Activated T-helper 1 cell treated with Interleukin-2 at 50 U/mL for 16 hours (primary cell): ENCODE measurements at regions not wholly inside any gene's neighbourhood (a gene's known extent, or its start where the extent isn't known, plus 50 kb on each side); places are given as distances from the start of the nearest gene placed in this dataset.
"Not testable (repeated sequence)": the region's sequence is repeated elsewhere in the genome, so short reads cannot be mapped to it uniquely, and the experiment has no call there.

ENCODE experiments used
- DNase-seq: peaks from one replicate; pipeline ENCODE4 v3.0.0-alpha.2; 2020; ENCODE audit warnings: low read depth

DNA sequence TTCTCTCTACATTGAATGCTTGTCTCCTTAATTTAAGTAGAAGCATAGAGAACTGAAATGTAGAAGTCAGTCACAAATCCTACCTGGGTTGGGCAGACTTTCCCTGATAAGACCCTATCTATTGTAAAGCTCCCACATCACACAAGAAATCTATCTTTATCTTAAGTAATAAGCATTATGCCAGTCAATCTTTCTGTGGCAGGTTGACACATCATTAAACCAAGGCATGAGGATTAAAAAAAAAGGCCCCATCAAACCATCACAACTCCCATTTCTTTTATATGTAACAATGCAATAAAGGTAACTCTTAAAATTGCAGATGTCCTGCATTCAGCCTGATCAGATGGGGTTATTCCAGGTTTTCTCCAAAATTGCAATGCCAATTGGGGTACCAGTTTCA, 311.8 kb downstream of the TOX3 start:
- no peak for DNase-seq

DNA sequence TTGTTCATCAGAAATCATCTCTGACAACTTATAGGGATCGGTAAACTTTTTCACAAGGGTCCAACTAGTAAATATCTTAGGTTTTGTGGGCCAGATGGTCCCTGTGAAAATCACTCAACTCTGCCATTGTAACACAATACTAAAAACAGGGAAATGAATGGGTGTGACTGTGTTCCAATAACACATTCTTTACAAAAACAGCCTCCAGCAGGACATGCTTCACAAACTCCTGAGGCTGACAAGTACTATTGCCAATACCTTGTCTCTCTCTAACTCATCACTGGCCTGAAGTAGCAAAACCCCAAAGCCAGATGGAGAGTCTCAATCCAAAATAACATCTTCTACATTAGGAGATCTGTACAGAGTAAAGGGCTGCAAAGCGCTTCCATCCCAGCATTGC, 312.3 kb downstream of the TOX3 start:
- no peak for DNase-seq

DNA sequence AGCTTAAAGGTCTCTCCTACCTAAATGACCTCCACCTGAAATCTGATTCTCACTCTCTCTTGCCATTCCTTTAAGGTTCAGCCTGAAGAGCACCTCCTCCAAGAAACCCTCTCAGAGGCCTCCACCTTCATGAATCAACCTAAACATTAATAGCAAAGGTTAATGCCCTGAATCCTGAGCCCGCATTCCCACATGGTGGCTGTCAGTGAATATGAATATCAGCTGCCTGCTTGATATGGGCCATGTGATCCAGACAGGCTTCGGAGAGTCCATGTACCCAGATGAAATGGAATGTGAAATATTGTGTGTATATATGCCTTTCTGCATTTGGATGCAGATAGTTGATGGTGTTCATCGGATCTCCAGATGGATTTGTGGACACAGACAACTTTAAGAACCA, 317.5 kb downstream of the TOX3 start:
- DNase-seq: no peak

DNA sequence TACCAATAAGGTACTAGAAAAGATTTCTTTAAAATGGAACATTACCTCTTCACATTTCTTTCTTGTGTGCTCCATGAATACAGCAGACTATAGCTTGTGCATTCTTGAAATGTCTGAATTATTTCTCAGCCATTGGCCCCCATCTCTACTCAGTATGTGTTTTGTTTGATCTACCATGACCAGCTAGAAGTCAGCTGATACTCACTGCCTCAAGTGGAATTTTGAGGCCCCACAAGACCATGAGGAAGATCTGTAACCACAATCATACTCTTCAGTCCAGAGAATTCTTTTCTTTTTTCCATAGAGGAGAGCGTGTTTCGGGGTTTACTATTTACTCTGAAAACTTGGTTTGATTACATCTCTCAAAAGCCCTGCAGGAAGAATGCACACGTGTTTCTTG, 319.1 kb downstream of the TOX3 start:
- no peak for DNase-seq

DNA sequence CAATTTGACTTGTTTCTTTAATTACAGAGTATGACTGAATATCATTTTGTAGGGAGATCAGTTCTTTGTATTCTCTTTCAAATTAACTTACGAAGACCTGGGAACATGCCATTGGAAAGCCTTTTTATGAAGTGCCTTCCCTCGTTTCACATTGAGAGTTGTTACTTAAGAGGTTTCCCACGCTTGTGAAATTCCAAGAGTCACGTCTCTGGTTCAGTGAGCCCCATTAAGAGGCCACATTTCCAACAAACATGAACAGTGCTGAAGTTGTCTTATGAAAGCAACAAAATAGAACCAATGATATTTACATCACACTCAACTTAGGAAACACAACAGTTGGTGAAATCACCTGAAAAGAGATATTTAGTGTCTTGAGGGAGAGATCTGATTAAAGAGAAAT, 334.1 kb downstream of the TOX3 start:
- DNase-seq: no peak

DNA sequence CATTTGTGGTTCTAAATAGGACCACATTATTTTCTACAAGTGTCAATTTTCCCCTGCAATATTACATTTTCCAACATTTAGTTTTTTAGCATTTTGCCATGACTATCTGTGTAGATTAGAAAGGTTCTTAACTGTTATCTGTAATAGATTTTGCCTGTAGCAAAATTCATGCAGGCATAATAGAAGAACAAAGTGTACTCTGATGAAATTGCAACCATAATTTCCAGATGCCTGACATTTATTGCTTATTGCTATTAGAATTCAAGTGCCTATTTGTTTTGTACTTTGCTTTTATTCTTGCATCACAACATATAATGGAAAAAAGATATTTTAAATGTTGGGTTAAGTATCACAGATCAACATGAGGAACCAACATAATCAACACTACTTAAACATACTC, 337.7 kb downstream of the TOX3 start:
- DNase-seq: no peak

DNA sequence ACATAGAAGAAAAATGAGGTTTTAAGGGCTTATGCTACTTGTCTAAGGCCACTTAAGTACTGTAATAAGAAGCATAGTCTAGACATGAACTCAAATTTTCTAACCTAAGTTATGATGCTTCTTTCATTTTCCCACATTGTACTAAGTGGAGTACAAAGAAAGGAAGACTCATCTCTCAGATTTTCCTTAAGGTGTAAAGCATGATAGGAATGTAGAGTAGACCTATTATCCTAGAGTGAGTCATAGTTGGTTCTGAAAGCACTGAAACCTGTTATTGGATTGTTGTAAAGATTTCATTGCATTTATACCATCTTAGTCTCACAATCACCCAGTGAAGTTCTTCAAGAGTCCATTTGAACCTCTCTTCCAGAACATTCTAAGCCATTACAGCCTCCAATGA, 343.8 kb downstream of the TOX3 start:
- no peak for DNase-seq

DNA sequence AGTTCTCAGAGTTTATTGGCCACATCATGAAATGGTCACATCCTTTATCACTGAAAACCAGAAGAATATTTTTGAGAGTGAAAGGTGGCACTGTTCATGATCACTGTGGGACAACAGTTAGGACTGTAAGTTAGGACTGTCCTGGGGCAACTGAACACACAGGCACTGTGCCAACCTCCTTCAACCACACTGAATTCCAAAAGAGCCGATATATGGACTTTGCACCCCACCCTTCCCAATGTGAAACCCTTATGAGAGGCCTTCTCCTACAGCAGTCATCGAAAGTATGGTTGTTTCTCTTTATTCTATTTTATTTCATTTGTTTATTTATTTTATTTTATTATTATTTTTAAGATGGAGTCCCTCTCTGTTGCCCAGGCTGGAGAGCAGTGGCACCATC, 353.5 kb downstream of the TOX3 start:
- no peak for DNase-seq

DNA sequence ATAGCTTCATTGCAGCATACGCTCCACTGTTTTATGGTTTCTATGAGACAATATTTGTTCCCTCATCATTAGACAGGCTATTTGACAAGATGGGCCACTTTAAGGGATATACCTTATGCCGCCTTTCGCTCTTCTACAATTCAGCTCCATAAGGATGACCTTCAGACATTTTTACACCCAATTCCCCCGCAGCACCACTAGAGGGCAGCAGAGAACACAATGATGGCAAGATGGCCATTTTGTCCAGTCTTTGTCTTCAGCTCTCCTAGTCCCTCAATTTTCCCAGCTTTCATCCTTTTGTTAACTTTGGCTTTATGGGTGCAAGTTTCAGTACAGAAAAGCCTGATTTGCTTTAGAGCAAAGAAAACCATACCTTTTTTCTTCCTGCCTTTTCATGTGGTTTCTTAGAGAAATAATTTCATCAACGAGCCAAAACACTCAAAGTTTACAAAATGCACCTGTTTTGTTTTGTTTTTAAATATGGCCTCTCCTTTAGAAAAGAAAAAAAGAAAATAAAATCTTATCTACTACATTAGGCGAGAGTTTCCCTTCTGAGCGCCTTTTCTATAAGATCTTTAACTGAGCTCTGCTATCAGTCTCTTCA, 355.3 kb downstream of the TOX3 start:
- peak; percentile 10 for DNase-seq

DNA sequence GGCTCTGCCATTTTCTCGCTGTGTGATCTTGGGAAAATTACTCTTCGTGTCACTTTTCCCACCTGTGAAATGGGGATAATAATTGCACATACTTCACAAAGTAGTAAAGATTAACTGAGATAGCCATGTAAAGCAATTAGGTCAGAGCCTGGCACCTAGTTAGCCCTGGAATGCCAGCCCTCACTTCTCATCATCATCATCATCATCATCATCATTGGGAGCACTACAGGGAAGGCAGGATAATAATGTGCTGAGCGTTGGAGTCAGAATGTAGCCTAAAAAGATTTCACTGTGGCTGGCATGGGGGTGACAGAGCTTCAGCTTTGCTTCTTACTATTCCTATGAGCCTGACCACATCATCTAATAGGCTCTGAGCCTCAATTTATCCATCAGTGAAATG, 362.6 kb downstream of the TOX3 start:
- DNase-seq: no peak

DNA sequence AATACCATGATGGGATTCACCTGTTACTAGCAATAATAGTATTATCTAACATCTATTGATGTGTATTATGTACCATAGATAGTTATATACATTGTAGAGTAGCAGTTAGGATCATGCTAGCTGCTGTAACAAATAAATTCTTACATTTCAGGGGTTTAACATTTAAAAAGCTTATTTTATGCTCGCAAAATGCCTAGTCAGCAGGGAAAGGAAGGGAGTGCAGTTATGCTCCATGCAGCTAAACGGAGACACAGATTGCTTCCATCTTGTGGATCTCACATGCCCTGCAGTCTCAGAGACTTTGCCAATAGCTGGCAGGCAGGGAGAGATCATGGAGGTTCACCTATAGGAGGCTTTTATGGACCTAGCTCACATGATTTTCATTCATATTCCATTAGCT, 364.1 kb downstream of the TOX3 start:
- no peak for DNase-seq

DNA sequence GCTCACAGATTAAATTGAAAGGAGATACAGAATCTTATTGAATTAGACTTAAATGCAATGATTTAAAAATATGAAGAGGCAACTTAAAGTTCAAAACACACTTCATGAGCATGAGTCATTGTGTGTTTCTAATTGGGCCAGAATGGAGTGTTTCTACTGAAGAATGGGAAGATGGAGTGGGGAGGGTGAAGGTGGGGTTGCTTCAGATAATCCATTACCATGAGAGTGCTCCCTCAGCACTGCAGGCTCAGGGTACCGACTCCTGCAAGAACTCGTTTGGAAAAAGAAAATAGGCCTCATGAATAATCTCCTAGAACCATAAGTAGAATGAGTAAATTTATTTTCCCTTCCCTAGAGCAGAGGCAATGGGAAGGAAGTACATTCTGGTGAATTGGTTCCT, 372.8 kb downstream of the TOX3 start:
- no peak for DNase-seq

DNA sequence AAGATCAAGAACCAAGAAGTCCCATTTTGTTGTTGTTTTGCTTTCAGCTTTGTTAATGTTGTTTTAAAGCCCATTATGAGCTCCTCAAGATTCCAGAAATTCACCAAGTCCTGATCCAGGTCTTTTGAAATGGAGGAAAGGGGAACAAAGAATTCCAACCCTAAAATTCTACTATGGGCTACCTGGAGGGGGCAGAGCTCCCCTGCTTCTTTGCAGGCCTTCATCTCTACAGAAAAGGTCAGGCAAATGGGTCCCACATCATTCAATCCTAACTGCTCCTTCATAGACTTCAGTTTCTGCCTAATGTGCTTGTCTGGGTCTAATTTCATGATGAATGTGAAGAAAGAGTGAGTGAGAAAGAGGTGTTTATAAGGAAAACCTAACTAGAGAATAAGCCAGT, 375.5 kb downstream of the TOX3 start:
- no peak for DNase-seq

DNA sequence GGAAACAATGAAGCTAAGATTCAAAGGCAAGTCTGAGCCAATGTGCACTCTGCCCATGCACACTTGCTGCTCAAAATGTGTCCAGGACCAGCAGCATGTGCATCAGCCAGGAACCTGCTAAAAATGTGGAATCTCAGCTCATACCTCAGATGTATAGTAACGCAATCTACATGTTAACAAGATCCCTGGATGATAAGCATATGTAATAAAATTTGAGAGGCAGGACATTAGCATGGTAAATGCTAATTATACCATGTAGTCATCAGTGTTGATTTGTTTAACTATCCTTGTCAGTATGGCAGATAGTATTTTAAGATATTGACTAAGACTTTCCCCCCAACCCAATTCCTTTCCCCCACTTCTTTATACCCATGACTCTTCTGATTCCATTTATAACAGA, 379.6 kb downstream of the TOX3 start:
- DNase-seq: no peak

DNA sequence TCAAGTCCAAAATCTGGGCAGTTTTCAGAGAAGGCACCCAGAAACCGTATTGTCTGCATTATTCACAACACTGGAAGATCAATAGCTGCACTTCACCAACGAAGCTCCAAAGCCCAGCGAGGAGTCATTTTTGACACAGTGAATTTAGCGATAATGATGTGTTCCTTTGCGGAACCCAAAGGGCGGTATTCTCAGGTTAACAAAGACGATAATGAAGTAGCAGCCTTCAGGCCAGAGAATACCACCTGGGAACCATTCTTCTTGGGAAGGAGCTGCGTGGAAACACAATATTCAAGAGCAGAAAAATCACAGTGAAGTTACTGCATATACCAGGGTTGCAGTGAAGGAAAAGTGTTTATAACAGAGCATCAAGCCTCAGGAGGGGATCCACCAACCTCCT, 381.0 kb downstream of the TOX3 start:
- DNase-seq: no peak

DNA sequence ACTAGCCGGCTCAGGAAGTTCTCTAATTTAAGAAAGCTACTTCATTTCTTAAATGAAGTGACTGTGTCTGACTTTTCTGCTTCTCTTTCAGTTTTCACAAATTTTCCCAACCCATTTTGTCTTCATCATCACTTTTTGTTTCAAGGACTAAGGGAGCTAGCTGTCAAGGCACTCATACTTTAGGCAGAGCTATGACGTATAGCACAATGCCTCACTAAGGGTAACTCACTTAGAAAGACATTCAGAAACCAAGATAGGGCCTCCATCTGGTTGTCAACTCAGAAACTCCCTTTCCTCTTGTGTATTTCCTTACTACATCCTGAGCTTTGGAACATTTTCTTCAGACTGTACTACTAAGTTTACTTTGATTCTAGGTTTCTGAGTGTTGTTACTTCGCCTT, 397.9 kb downstream of the TOX3 start:
- no peak for DNase-seq

DNA sequence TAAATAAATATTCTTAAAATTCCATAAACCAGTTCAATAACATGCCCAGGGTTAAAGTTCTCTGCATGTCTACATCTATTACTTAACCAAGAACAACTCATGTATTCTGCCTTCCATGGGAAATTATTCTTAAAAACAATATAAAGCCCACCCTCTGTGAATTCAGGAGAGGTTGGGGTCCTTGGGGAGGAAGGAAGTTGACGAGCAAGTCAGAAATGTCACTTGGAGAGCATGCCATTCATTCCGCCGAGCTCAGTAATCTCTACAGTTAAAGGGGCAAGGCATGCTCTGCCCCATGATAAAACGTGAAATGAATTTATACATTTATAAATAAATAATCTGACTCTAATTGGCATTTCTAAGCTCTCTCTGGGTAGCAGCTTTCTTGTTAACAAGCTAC, 405.1 kb downstream of the TOX3 start:
- no peak for DNase-seq

DNA sequence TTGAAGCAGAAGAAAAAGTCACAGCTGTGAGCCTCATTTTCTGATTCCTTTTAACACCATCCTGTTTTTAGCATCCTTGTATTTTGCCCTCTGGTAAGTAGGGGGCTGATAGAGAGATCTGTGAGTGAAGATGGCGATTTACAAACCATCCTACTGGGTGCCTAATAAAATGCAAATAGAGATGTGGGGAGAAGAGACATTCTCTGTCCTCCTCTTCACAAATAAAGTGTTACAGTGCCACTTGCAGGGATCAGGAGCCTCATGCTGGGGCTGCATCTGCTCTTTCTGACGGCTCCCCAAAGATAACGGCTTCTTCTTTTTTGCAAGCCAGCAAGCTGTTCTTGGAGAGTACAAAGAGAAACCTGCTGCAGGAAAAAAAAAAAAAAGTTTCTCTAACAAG, 418.6 kb downstream of the TOX3 start:
- DNase-seq: no peak

DNA sequence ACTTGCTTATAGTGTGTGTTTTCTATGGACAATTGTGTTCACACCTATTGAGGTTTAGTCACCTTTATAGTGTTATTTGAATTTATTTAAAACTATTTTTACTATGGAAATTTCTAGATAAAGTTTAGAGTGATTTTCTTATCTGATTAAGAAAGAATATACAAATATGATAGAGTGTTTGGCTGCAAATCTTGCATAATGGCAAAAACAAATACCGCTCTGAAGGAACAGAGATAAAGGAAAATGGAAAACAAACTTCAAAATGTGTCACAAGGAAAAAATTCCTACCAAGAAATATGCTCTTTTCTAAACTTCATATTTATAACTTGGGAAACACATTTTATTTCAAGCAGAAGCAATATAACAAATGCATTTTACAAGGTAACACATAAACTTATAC, 423.1 kb downstream of the TOX3 start:
- no peak for DNase-seq

DNA sequence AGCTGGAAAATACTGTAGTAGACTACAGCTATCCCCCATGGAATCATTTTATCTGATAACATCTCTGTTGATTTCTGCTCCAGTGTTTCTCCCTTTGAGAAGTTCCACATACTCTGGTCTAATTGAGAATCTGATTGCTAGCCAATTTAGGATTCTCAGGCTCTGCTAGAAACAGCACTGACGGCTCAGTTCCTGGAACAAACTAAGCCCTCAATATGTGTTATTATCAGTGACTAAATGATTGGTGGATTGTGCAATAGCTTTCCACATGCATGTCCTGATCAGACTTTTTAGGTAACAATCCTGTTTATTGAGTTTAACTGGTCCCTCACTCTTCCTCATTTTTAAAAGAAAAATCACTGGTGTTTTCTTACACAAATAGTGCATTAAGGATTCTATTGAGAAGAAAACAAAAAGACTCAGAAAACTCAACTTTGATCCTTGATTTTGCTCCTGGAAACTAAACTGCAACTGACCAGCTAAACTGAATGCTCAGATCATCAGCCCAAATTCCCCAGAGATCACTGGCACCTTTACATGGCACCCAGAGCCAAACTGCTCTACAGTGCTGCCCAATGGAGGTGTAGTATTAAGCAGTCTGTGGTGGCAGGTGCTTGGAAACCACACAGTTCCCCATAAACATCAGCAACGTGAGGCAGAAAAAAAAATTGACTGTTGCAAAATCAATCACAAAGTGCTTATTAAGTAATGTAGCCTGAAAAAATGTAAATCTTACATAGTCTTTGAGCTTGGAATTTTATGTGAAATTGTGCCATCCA, 423.7 kb downstream of the TOX3 start:
- no peak for DNase-seq

DNA sequence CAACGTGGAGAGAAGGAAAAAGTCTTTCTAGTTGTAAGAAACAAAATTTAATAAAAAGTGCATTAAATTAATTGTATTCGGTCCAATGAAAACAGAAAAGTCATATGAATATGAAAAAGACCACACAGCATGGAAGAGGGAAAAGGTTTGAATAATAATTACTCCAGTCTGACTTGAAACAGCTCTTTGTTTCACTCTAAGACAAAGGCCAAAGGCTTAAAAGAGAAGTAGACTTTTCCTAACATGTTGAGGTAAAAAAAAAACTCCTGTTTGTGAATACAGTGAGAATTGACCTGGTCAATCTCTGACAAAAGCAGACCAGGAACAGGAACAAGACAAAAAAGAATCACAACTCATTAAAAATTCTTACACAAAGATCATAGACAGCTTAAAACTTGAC, 429.8 kb downstream of the TOX3 start:
- DNase-seq: no peak

DNA sequence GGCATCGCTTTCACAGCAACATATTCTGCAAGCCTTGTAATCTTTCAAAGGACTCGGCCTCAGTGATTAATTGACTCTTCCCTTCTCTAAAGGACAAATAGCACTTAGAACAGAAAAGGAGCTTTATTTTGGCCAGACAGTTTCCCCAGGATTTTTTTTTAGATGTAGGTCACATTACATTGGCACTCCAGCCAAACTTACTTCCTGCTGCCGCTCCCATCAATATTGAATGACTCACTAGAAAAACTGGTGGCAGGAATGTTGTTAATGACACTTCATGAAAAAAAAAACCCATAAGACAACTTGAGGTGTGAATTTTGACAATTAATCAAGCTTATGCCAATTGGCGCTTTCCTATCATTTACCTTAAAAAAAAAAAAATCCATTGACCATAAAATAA, 432.6 kb downstream of the TOX3 start:
- no peak for DNase-seq

DNA sequence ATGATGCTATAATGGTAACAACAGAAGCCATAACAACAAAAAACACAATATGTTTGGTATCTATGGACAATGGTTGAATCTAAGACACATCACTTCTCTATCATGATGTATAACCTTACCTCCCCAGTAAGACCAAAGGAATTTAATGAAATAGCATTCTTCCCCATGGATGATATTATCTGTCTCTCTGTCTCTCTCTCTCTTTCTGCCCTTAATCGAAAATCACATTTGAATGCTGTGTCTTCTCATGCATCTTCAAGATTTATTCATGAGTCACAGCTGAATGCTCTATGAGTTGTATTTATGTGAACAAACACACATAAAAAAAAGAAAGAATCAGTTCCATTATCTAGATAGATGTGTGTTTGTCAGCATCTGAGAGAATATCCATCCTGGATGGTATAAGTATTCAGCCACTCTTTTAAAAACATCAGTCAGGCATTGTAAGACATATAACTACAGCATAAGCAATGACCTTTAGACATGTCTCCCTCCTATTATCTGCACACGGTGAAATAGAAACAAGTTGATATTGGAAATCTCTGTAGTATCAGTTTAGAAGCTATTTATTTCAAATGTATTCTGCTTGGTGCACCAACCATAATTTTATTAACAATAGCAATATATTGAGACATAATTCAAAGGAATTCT, 433.3 kb downstream of the TOX3 start:
- no peak for DNase-seq

DNA sequence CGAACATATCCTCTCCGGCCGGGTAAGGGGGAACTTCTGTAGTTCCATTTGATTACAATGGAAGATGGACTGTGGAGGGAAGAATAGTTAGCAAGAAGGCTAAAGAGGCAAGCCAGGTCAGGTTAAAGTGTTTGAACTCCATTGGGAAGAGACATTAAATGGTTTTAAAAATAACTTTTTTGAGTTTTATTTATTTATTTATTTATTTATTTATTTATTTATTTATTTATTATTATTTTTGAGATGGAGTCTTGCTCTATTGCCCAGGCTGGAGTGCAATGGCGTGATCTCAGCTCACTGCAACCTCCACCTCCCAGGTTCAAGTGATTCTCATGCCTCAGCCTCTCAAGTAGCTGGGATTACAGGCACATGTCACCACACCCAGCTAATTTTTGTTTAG, 441.9 kb downstream of the TOX3 start:
- DNase-seq: not testable (repeated sequence)
